GM12873 (cell line): ENCODE measurements at regions not wholly inside any gene's neighbourhood (a gene's known extent, or its start where the extent isn't known, plus 50 kb on each side); places are given as distances from the start of the nearest gene placed in this dataset.

Experiments used
- TF ChIP-seq, protein P1 (sequence below): IDR thresholded peaks from 2 replicates; pipeline ENCODE4 v1.5.1; 2012; ENCODE audit warnings: low read depth, mild to moderate bottlenecking, moderate library complexity, low read length, control low read depth; ENCODE audit not compliant: insufficient read depth; ENCODE audit errors: missing control alignments

DNA sequence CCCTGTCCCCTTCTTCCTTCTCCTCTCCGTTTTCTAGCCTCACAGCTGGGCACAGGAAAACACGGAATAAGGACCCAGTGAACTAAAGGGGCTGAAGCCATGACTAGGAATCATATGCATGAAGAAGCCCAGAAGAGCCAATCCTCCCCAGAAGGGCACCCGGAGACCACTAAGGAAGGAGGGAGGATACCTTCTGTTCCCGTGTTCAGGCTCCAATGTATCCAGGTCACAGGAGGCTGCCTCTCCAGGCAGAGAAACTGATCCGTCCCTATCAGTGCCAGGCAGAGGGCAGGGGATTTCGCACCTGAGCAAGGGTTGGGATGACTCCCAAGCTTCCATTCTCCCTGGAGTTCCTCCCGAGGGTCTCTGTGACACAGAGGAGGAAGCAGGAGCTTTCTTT is 246.6 kb downstream of the SNX10 start:
- TF ChIP-seq, protein P1, sequence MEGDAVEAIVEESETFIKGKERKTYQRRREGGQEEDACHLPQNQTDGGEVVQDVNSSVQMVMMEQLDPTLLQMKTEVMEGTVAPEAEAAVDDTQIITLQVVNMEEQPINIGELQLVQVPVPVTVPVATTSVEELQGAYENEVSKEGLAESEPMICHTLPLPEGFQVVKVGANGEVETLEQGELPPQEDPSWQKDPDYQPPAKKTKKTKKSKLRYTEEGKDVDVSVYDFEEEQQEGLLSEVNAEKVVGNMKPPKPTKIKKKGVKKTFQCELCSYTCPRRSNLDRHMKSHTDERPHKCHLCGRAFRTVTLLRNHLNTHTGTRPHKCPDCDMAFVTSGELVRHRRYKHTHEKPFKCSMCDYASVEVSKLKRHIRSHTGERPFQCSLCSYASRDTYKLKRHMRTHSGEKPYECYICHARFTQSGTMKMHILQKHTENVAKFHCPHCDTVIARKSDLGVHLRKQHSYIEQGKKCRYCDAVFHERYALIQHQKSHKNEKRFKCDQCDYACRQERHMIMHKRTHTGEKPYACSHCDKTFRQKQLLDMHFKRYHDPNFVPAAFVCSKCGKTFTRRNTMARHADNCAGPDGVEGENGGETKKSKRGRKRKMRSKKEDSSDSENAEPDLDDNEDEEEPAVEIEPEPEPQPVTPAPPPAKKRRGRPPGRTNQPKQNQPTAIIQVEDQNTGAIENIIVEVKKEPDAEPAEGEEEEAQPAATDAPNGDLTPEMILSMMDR, result no peak

DNA sequence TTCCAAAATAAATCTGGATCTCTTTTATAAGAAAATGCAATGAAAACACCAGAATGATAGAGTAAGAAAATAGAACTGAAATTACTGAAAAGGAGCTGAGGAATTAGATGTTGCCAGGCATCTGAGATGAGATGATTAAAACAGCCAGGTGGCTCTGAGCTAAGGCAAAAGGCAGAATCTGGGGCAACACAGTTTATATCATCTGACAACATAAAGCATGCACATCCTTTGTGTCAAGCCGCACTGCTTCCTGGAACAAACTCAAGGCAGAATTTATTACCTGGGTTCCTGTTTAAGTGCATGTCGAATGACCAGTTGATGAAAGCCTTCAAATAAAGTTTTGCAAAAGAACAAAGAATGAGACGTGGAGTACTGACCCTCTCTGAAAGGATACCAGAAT is 247.0 kb downstream of the SNX10 start:
- TF ChIP-seq, protein P1, result no peak

DNA sequence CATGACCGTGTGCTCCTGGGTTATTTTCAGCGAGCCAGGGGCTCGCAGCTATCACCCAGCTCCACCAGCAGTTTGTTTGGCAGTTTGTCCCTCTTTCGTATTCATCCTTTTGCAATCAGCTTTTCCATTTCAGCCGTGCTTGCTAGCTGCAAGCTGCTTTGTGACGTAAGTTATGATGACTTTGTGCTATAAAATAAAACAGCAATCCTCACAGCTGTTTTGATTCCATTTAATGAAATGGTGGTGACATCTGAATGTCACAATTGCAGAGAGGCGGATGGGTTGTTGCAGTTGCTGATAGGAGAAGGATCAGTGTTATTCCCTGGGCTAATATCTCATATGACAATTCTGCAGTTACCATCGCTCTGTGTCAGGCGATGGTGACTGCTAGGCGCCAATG is 251.7 kb downstream of the SNX10 start:
- TF ChIP-seq, protein P1, result no peak

DNA sequence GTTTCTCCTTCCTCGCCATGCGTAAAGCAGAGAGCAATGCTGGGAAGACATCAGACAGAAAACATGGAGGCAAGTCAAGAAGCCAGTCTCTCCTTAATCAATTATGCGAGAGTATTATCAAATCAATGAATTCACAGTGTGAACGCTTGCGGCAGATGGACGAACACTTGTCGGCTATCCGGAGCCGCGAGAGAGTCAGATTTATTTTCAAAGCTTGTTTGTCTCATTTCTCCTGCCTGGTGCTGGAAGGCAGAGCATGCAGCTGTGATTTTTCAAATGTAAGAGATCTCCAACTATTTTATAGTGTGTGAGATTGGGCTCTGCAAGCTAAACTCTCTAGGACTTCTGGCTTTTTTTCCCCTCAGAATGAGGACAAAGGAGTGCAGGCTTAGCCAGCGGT is 252.3 kb downstream of the SNX10 start:
- TF ChIP-seq, protein P1, result no peak

DNA sequence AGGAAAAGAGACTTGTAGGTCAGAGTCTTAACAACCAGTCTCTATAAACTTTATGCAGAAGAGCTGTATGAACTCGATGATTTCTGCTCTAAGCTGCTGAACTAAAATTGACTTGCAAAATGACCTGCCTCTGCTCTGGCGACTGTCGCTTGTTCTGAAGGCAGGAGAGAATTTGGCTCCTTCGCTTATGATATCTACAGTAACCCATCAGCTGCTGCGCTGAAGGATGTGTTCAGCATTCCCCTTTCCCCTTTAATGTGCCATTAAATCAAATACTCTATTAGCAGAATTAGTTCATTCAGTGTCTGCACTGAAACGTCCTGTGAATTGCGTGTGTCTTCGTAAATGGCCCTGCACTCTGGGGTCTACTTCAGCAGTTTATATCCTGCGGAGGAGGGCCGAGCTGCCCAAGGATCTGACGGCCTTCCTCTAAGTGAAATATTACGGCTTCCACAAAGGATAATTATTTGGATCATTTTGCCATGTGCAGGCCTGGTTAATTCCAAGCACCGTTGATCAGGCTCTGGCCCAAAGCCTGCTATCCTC is 254.9 kb downstream of the SNX10 start:
- TF ChIP-seq, protein P1, result no peak

DNA sequence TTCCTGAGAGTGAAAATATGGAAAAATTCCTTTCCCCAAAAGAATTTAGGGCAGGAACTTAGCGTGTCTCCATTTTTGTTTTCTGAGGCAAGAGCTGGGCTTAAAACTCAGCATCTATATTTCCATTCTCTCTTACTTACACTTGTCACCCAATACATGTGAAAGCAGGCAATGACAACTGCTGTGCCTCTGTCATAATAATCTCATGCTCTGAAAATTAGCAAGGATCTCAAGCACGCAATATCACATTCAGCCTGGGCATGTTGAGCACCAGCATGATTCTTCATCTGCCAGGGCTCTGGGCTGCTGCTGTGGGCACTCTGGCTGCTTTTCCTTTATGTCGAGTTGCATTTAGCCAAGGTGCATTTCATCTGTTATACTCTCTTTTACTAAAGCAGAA is 255.5 kb downstream of the SNX10 start:
- TF ChIP-seq, protein P1, result no peak

DNA sequence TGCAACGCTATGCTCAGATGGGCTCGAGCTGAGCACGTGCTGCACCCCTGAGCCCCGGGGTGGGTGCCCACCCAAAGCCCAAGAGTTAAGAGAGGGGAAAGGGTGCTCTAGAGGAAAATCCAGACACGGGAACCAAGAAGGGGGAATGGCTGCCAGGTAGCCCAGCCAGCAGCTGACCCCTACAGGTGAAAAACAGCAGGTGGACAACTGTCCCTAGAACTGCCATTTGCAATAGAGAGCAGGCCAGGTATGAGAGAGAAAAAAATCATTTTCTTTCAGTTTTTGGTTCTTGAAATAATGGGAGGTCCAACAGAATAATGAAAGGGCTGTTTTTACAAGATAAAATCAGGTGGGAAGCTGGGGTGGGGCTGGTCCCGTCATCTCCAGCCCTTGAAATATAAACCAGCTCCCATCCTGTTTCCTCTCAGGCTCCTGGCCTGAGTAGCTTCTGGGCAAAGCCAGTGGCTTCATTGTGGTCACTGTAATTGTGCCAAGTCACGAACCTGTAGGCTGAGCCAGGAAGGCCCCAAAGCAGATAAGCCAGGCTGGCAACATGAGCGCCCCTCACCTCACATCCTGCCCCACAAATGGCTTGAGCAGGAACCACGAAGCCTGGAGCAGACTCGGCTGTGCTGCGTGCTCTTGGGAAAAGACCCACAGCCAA is 257.8 kb downstream of the SNX10 start:
- TF ChIP-seq, protein P1, result no peak
